Neural crest cell (in vitro differentiated cells): ENCODE measurements at regions not wholly inside any gene's neighbourhood (a gene's known extent, or its start where the extent isn't known, plus 50 kb on each side); places are given as distances from the start of the nearest gene placed in this dataset.
"Not testable (repeated sequence)": the region's sequence is repeated elsewhere in the genome, so short reads cannot be mapped to it uniquely, and the experiment has no call there.

ENCODE experiments used
- DNase-seq: peaks from one replicate; pipeline ENCODE4 v3.0.0; 2021; ENCODE audit warnings: low read depth, mixed read lengths, low spot score
- H3K27ac Mint-ChIP-seq: one replicate; pipeline ENCODE4 v1.8.0; 2021; ENCODE audit warnings: mild to moderate bottlenecking, mixed read lengths; ENCODE audit not compliant: unreplicated experiment
- H3K27me3 Mint-ChIP-seq: 2 replicates; pipeline ENCODE4 v1.8.0; 2021; ENCODE audit warnings: low read depth, mild to moderate bottlenecking, mixed read lengths
- H3K36me3 Mint-ChIP-seq: 2 replicates; pipeline ENCODE4 v1.8.0; 2021; ENCODE audit warnings: low read depth, mild to moderate bottlenecking, mixed read lengths
- H3K4me1 Mint-ChIP-seq: 2 replicates; pipeline ENCODE4 v1.8.0; 2021; ENCODE audit warnings: mixed read lengths
- H3K4me3 Mint-ChIP-seq: one replicate; pipeline ENCODE4 v1.8.0; 2021; ENCODE audit warnings: mild to moderate bottlenecking, mixed read lengths
- H3K9me3 Mint-ChIP-seq: 2 replicates; pipeline ENCODE4 v1.8.0; 2021; ENCODE audit warnings: mixed read lengths
- CTCF ChIP-seq: fragments of 200-600 bp; sonication (generic); conservative IDR thresholded peaks from 2 replicates; pipeline ENCODE4 v1.5.0; 2021; ENCODE audit warnings: antibody characterized with exemption, mild to moderate bottlenecking

DNA sequence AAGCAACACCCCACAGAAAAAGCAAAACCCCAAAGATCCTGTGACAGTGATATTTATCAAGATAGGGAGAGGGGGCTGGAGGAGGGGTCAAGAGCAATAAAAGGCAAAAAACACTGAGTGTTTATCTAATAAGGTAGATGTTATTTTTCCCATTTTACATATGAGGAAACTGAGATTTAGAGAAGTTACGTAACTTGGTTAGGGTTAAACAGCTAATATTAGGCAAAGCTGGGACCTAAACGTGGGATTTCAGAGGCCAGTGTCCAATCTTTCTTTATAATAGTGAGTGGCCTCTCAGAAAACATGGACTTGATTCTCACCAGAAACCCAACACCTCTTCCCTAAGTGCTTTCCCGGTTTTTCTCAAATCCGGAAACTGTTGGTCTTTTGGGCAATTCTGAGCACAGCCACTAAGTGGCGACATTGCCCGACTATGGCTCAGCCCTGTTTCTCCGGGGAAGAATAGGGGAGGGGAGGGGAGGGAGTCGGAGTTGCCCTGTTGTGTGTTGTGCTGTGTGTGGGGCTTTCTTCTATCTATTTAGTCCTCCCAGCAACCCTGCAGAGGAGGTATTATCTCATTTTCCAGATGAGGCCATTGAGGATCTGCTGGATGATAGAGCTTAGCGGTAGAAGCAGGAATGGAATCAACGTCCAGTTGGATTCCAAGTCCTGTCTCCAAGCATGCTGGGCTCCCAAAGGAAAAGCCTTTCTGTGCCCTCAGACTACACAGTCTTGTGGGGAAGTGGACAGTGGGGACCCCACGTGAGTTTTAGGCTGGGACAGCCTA lies 58.7 kb upstream of the ETV3 start:
- H3K9me3 Mint-ChIP-seq, H3K27me3 Mint-ChIP-seq: not testable (repeated sequence)

GRCh38 chr1:157196245-157196543 lies 58.0 kb upstream of the ETV3 start:
- Mint-ChIP-seq H3K4me3 (no peak overlapping the region), H3K9me3 (no peaks in the 10 kb centered on the region), H3K4me1 (peaks cover 3% of the 10 kb centered on the region), H3K36me3 (no peaks in the 10 kb centered on the region), H3K27ac (no peak overlapping the region), H3K27me3 (peaks cover 6% of the 10 kb centered on the region)
- no peak for DNase-seq
- no peak for TF ChIP-seq CTCF

More for the DNA sequence above, 58.7 kb upstream of the ETV3 start:
- H3K4me3 Mint-ChIP-seq, H3K36me3 Mint-ChIP-seq, H3K27ac Mint-ChIP-seq, DNase-seq, H3K4me1 Mint-ChIP-seq: not testable (repeated sequence)
- peak; percentile 60 for TF ChIP-seq CTCF

GRCh38 chr1:157195521-157196244 lies 57.5 kb upstream of the ETV3 start:
- no peak overlapping the region for H3K4me3 Mint-ChIP-seq
- peaks cover 6% of the 10 kb centered on the region for H3K27me3 Mint-ChIP-seq
- H3K4me1 Mint-ChIP-seq: peaks cover 3% of the 10 kb centered on the region
- TF ChIP-seq CTCF: no peak
- H3K9me3 Mint-ChIP-seq: no peaks in the 10 kb centered on the region
- DNase-seq: no peak
- no peaks in the 10 kb centered on the region for H3K36me3 Mint-ChIP-seq
- H3K27ac Mint-ChIP-seq: no peak overlapping the region

DNA sequence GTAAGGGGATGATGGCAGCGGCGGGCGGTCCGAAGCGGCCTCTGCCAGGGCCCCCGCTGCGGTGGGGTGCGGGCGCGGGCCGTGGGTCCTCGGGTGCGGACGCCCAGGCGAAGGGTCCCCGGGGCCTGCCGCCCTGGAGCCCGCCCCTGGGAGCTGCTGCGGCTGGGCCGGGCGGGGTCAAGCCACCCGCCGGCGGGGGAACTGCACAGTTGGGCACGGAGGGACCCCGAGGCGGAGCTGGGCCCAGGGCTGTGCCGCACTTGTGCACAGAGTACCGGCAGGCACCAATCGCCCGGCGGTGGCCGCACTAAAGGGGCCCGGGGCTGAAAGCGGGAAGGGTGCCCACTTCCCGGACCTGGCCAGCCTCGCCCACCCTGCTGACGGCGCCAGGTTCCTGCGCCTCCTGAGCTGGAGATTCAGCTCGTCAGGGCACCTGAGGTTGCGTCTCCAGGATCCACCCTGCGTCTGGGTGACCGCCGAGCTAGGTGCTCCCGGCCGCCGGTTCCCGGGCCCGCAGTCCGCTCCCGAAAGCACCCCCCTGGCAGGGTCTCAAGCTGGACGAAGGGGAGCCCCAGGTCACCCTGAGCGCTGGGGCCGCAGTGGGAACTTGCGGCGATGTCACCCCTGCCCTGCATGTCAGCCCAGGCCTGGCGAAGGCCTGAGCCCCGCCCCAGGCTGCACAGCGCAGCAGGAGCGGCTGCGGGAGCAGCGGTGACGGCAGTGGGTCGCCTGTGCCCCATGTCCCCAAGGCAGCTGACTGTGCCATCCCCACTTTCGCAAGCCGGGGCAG lies 56.7 kb upstream of the ETV3 start:
- no peaks in the 10 kb centered on the region for H3K36me3 Mint-ChIP-seq
- no peak for TF ChIP-seq CTCF
- H3K27me3 Mint-ChIP-seq: peaks cover 6% of the 10 kb centered on the region
- H3K27ac Mint-ChIP-seq: no peak overlapping the region
- H3K4me1 Mint-ChIP-seq: peaks cover 3% of the 10 kb centered on the region
- no peak for DNase-seq
- H3K4me3 Mint-ChIP-seq: no peak overlapping the region
- no peaks in the 10 kb centered on the region for H3K9me3 Mint-ChIP-seq

- peak; percentile 89 for DNase-seq
- Mint-ChIP-seq H3K4me1 (peaks cover 3% of the 10 kb centered on the region), H3K4me3 (no peak overlapping the region), H3K36me3 (no peaks in the 10 kb centered on the region), H3K27ac (no peak overlapping the region), H3K27me3 (peaks cover 6% of the 10 kb centered on the region), H3K9me3 (no peaks in the 10 kb centered on the region)
- peak; percentile 84 for TF ChIP-seq CTCF
Observed at GRCh38 chr1:157193702-157194391, 55.7 kb upstream of the ETV3 start.
